ENCODE measurements at regions not wholly inside any gene's neighbourhood (a gene's known extent, or its start where the extent isn't known, plus 50 kb on each side); places are given as distances from the start of the nearest gene placed in this dataset.

DNA sequence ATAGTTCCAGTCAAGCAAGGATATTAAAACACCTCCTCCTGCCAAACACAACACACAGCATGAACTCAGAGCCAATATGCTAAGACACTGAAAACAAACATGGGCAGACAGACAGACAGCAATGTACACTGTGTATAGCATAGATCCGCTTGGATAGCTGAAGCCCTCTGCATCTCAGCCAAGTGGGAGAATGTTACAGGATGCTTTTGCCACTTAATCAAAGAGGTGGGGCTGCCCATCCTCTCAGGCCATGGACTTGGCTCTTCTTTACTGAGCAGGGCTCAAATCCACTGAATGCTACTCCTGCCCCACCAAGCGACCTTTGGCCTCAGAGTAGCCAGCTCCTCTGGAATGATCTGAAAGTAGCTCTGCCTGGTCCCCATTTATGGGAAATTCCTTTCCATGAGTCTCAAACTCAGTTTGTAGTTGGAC is 64.7 kb upstream of the NGF start:
- Histone ChIP-seq H3K9me3 (ENCODE audit: low read length) (no peaks in the 10 kb centered on the region), H4K20me1 (ENCODE audit: insufficient read depth, low read length) (no peaks in the 10 kb centered on the region), H3K9ac (ENCODE audit: low read length) (no peak overlapping the region), H3K79me2 (ENCODE audit: insufficient read depth, low read length) (no peaks in the 10 kb centered on the region), H3K4me1 (ENCODE audit: insufficient read depth, low read length, severe bottlenecking) (no peaks in the 10 kb centered on the region), H3K4me3 (ENCODE audit: low read depth, low read length, poor library complexity, severe bottlenecking) (no peak overlapping the region), H3K9me2 (ENCODE audit: low read depth, low read length) (no peaks in the 10 kb centered on the region), H3K27me3 (ENCODE audit: insufficient read depth, low read length) (no peaks in the 10 kb centered on the region), H2AFZ (ENCODE audit: low read length) (no peak overlapping the region), H3K27ac (ENCODE audit: low read depth, low read length, poor library complexity, severe bottlenecking) (no peak overlapping the region), H3F3A (ENCODE audit: insufficient read depth, low read length) (no peaks in the 10 kb centered on the region), H3K36me3 (ENCODE audit: insufficient read depth, low read length) (no peaks in the 10 kb centered on the region), H3K4me2 (ENCODE audit: low read length) (no peak overlapping the region)
- no peak for TF ChIP-seq EZH2 (IDR thresholded peaks at IDR 0.05; ENCODE audit: borderline replicate concordance, low read length)
- TF ChIP-seq, protein P1, sequence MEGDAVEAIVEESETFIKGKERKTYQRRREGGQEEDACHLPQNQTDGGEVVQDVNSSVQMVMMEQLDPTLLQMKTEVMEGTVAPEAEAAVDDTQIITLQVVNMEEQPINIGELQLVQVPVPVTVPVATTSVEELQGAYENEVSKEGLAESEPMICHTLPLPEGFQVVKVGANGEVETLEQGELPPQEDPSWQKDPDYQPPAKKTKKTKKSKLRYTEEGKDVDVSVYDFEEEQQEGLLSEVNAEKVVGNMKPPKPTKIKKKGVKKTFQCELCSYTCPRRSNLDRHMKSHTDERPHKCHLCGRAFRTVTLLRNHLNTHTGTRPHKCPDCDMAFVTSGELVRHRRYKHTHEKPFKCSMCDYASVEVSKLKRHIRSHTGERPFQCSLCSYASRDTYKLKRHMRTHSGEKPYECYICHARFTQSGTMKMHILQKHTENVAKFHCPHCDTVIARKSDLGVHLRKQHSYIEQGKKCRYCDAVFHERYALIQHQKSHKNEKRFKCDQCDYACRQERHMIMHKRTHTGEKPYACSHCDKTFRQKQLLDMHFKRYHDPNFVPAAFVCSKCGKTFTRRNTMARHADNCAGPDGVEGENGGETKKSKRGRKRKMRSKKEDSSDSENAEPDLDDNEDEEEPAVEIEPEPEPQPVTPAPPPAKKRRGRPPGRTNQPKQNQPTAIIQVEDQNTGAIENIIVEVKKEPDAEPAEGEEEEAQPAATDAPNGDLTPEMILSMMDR (IDR thresholded peaks at IDR 0.05; ENCODE audit: low read length): no peak

DNA sequence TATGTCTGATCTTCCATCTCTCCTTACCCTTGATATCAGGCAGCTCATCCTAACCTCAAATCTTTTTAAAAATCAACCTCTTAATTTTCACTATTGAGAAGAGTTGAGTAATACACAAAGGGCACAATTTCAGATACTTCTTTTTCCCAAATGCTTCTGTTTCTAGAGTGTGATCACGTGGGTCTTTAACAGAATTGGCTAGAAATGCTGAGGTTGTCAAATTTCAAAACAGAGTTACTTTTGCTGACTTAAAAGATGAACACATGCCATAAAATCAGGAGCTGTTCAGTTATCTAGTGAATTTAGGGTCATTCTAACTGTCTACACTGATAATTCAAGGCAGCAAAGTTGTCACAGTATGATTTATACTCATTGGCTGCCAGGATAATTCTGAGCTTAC is 63.6 kb upstream of the NGF start:
- H3F3A ChIP-seq (ENCODE audit: insufficient read depth, low read length): no peaks in the 10 kb centered on the region
- no peaks in the 10 kb centered on the region for H4K20me1 ChIP-seq (ENCODE audit: insufficient read depth, low read length)
- H3K4me3 ChIP-seq (ENCODE audit: low read depth, low read length, poor library complexity, severe bottlenecking): no peak overlapping the region
- no peak overlapping the region for H3K4me2 ChIP-seq (ENCODE audit: low read length)
- H3K9ac ChIP-seq (ENCODE audit: low read length): no peak overlapping the region
- no peaks in the 10 kb centered on the region for H3K36me3 ChIP-seq (ENCODE audit: insufficient read depth, low read length)
- H3K79me2 ChIP-seq (ENCODE audit: insufficient read depth, low read length): no peaks in the 10 kb centered on the region
- H2AFZ ChIP-seq (ENCODE audit: low read length): no peak overlapping the region
- H3K9me2 ChIP-seq (ENCODE audit: low read depth, low read length): no peaks in the 10 kb centered on the region
- H3K4me1 ChIP-seq (ENCODE audit: insufficient read depth, low read length, severe bottlenecking): no peaks in the 10 kb centered on the region
- no peaks in the 10 kb centered on the region for H3K9me3 ChIP-seq (ENCODE audit: low read length)
- H3K27ac ChIP-seq (ENCODE audit: low read depth, low read length, poor library complexity, severe bottlenecking): no peak overlapping the region
- no peaks in the 10 kb centered on the region for H3K27me3 ChIP-seq (ENCODE audit: insufficient read depth, low read length)
- TF ChIP-seq, protein P1 (IDR thresholded peaks at IDR 0.05; ENCODE audit: low read length): no peak
- TF ChIP-seq EZH2 (IDR thresholded peaks at IDR 0.05; ENCODE audit: borderline replicate concordance, low read length): no peak

DNA sequence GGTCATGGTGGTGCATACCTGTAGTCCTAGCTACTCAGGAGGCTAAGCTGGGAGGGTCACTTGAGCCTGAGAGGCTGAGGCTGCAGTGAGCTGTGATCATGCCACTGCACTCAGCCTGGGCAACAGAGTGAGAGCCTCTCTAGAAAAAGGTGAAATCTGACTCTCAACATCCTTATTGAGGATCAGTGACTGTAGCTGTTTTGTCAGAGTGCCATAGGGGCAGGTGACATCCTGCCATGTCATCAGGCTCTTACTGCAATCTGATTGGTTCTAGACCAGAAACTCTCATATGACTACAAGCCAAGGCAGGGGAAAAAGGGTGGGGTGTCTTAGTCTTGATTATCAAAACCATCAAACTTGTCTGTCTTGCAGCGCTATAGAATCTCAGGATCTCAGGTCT is 62.8 kb upstream of the NGF start:
- no peak overlapping the region for H3K27ac ChIP-seq (ENCODE audit: low read depth, low read length, poor library complexity, severe bottlenecking)
- no peaks in the 10 kb centered on the region for H3K27me3 ChIP-seq (ENCODE audit: insufficient read depth, low read length)
- no peaks in the 10 kb centered on the region for H3K9me2 ChIP-seq (ENCODE audit: low read depth, low read length)
- no peaks in the 10 kb centered on the region for H3K4me1 ChIP-seq (ENCODE audit: insufficient read depth, low read length, severe bottlenecking)
- no peaks in the 10 kb centered on the region for H3K79me2 ChIP-seq (ENCODE audit: insufficient read depth, low read length)
- H3K9ac ChIP-seq (ENCODE audit: low read length): no peak overlapping the region
- no peaks in the 10 kb centered on the region for H3F3A ChIP-seq (ENCODE audit: insufficient read depth, low read length)
- no peaks in the 10 kb centered on the region for H3K9me3 ChIP-seq (ENCODE audit: low read length)
- H2AFZ ChIP-seq (ENCODE audit: low read length): no peak overlapping the region
- TF ChIP-seq, protein P1 (IDR thresholded peaks at IDR 0.05; ENCODE audit: low read length): no peak
- no peak for TF ChIP-seq EZH2 (IDR thresholded peaks at IDR 0.05; ENCODE audit: borderline replicate concordance, low read length)
- H3K36me3 ChIP-seq (ENCODE audit: insufficient read depth, low read length): no peaks in the 10 kb centered on the region
- no peaks in the 10 kb centered on the region for H4K20me1 ChIP-seq (ENCODE audit: insufficient read depth, low read length)
- no peak overlapping the region for H3K4me2 ChIP-seq (ENCODE audit: low read length)
- H3K4me3 ChIP-seq (ENCODE audit: low read depth, low read length, poor library complexity, severe bottlenecking): no peak overlapping the region

Data from OCI-LY1 (cell line).